CD4-positive, alpha-beta T cell (primary cell): ENCODE measurements at regions not wholly inside any gene's neighbourhood (a gene's known extent, or its start where the extent isn't known, plus 50 kb on each side); places are given as distances from the start of the nearest gene placed in this dataset.

Experiments
- ATAC-seq: fragments of 200-7000 bp; cut with Tn5 transposase; one replicate; pipeline ENCODE4 v1.10.0; 2022; ENCODE audit warnings: mild to moderate bottlenecking; ENCODE audit not compliant: poor library complexity
- CTCF ChIA-PET: fragments of 350-600 bp; sonication (Branson Sonifier 250); formaldehyde crosslinking; loops from one replicate; lab custom pipeline; 2021; ENCODE audit warnings: antibody characterized with exemption, inconsistent platforms; lab: Charles Lee
- POLR2A ChIA-PET: fragments of 350-600 bp; sonication (Branson Sonifier 250); formaldehyde crosslinking; loops from one replicate; lab custom pipeline; 2021; ENCODE audit warnings: antibody characterized with exemption, inconsistent platforms; lab: Charles Lee
- DNase-seq, 14 experiments: peaks; one replicate each; pipeline ENCODE4 v3.0.0-alpha.2; 2013 to 2020; ENCODE audit warnings: mixed read lengths in 2 of 14
- H3K27ac ChIP-seq, 2 donors: one replicate each; pipeline versions ENCODE4 v1.5.1 to v1.7.0; 2013; ENCODE audit warnings: low read length in 2 of 2, low read depth in 1 of 2, mild to moderate bottlenecking in 1 of 2
- H3K27me3 ChIP-seq, 2 experiments: 1 replicate in 1 of 2; 2 replicates in 1 of 2; pipeline versions ENCODE4 v1.6.1 to v1.7.0; 2013; ENCODE audit warnings: low read length in 2 of 2, control low read depth in 1 of 2, mild to moderate bottlenecking in 1 of 2, moderate library complexity in 1 of 2; ENCODE audit not compliant: insufficient read depth in 2 of 2, control insufficient read depth in 1 of 2
- H3K36me3 ChIP-seq: one replicate; pipeline ENCODE4 v1.6.1; 2013; ENCODE audit warnings: low read length, control low read depth; ENCODE audit not compliant: insufficient read depth
- H3K4me1 ChIP-seq: one replicate; pipeline ENCODE4 v1.6.1; 2013; ENCODE audit warnings: low read length, control low read depth; ENCODE audit not compliant: insufficient read depth
- H3K4me3 ChIP-seq: one replicate; pipeline ENCODE4 v1.5.1; 2013; ENCODE audit warnings: mild to moderate bottlenecking, low read length, moderate library complexity
- H3K9me3 ChIP-seq, 2 experiments: 1 replicate in 1 of 2; 2 replicates in 1 of 2; pipeline versions ENCODE4 v1.6.1 to v1.7.0; 2013; ENCODE audit warnings: low read length in 2 of 2, mild to moderate bottlenecking in 2 of 2, control low read depth in 1 of 2, moderate library complexity in 1 of 2; ENCODE audit not compliant: control insufficient read depth in 1 of 2, insufficient read depth in 1 of 2
- H3K27ac Mint-ChIP-seq: one replicate; pipeline ENCODE4 v1.8.0; 2020; ENCODE audit warnings: mixed read lengths
- H3K27me3 Mint-ChIP-seq: one replicate; pipeline ENCODE4 v1.8.0; 2021; ENCODE audit warnings: mixed read lengths
- H3K36me3 Mint-ChIP-seq: one replicate; pipeline ENCODE4 v1.8.0; 2021; ENCODE audit warnings: low read depth, mixed read lengths
- H3K4me1 Mint-ChIP-seq: one replicate; pipeline ENCODE4 v1.8.0; 2021; ENCODE audit warnings: low read depth, mixed read lengths
- H3K4me3 Mint-ChIP-seq: one replicate; pipeline ENCODE4 v1.8.0; 2020; ENCODE audit warnings: mild to moderate bottlenecking, mixed read lengths
- H3K9me3 Mint-ChIP-seq: one replicate; pipeline ENCODE4 v1.8.0; 2020; ENCODE audit warnings: mixed read lengths
- CTCF ChIP-seq: fragments of 200-600 bp; IDR thresholded peaks from one replicate; pipeline ENCODE4 v1.8.0; 2022; ENCODE audit warnings: antibody characterized with exemption, mild to moderate bottlenecking
- intact Hi-C, 2 experiments: fragments of 100-400 bp; cut with DNase I in 1 of 2; cut with micrococcal nuclease in 1 of 2; formaldehyde crosslinking; loops; one replicate each; pipeline versions ENCODE4 v1.15.1 to v1.9.0; 2023 to 2025; cut with DNase I, micrococcal nuclease

- H3K27ac Mint-ChIP-seq, result no peak overlapping the region
- no peak overlapping the region for H3K4me3 Mint-ChIP-seq
- H3K36me3 Mint-ChIP-seq, result no peaks in the 10 kb centered on the region
- Histone ChIP-seq H3K9me3 (peaks cover 5 to 20% of the 10 kb centered on the region in 2 experiments), H3K4me3 (no peak overlapping the region), H3K36me3 (no peaks in the 10 kb centered on the region), H3K27ac (no peak overlapping the region), H3K4me1 (no peaks in the 10 kb centered on the region), H3K27me3 (no peaks in the 10 kb centered on the region)
- no peaks in the 10 kb centered on the region for H3K27me3 Mint-ChIP-seq
- no peak for TF ChIP-seq CTCF
- DNase-seq (no peak), ATAC-seq (no peak)
- H3K9me3 Mint-ChIP-seq, result peaks cover 9% of the 10 kb centered on the region
- intact Hi-C loops, result no loop called here
- ChIA-PET POLR2A (no interaction called here), CTCF (no interaction called here)
- H3K4me1 Mint-ChIP-seq, result no peaks in the 10 kb centered on the region
Observed at GRCh38 chr4:132839070-132839469, 310.0 kb upstream of the PCDH10 start.

- ChIA-PET CTCF (no interaction called here), POLR2A (no interaction called here)
- intact Hi-C loops, result no loop called here
- H3K4me1 Mint-ChIP-seq, result no peaks in the 10 kb centered on the region
- no peaks in the 10 kb centered on the region for H3K27me3 ChIP-seq
- H3K4me3 ChIP-seq, result no peak overlapping the region
- H3K9me3 ChIP-seq, result no peaks in the 10 kb centered on the region
- DNase-seq (no peak), ATAC-seq (no peak)
- no peak overlapping the region for H3K27ac ChIP-seq
- H3K27me3 Mint-ChIP-seq, result no peaks in the 10 kb centered on the region
- H3K4me3 Mint-ChIP-seq, result no peak overlapping the region
- H3K4me1 ChIP-seq, result no peaks in the 10 kb centered on the region
- no peaks in the 10 kb centered on the region for H3K36me3 ChIP-seq
- H3K36me3 Mint-ChIP-seq, result no peaks in the 10 kb centered on the region
- no peak for TF ChIP-seq CTCF
- H3K9me3 Mint-ChIP-seq, result peaks cover 4% of the 10 kb centered on the region
- no peak overlapping the region for H3K27ac Mint-ChIP-seq
Observed at GRCh38 chr4:132859929-132860328, 289.2 kb upstream of the PCDH10 start.

GRCh38 chr4:132860976-132861375, 288.1 kb upstream of the PCDH10 start:
- H3K27me3 ChIP-seq, result no peaks in the 10 kb centered on the region
- Mint-ChIP-seq H3K36me3 (no peaks in the 10 kb centered on the region), H3K4me1 (no peaks in the 10 kb centered on the region), H3K27ac (no peak overlapping the region), H3K4me3 (no peak overlapping the region), H3K9me3 (peaks cover 4% of the 10 kb centered on the region), H3K27me3 (no peaks in the 10 kb centered on the region)
- ATAC-seq, result no peak
- no peaks in the 10 kb centered on the region for H3K36me3 ChIP-seq
- intact Hi-C loops, result no loop called here
- H3K9me3 ChIP-seq, result no peaks in the 10 kb centered on the region
- ChIA-PET POLR2A (no interaction called here), CTCF (no interaction called here)
- H3K27ac ChIP-seq, result no peak overlapping the region
- no peak for DNase-seq
- TF ChIP-seq CTCF, result no peak
- H3K4me1 ChIP-seq, result no peaks in the 10 kb centered on the region
- H3K4me3 ChIP-seq, result no peak overlapping the region
